Vagina (tissue), 2 donors: ENCODE measurements at regions not wholly inside any gene's neighbourhood (a gene's known extent, or its start where the extent isn't known, plus 50 kb on each side); places are given as distances from the start of the nearest gene placed in this dataset.

Experiments used
- CTCF ChIP-seq, 3 experiments: fragments of 450-650 bp in 2 of 3; fragments of 200-600 bp in 1 of 3; sonication (generic) in 1 of 3; IDR thresholded peaks; one replicate each; pipeline ENCODE4 v1.5.1; 2017 to 2019; ENCODE audit warnings: antibody characterized with exemption in 3 of 3, mild to moderate bottlenecking in 2 of 3, moderate library complexity in 2 of 3
- POLR2A ChIP-seq, 2 donors: fragments of 450-650 bp; IDR thresholded peaks; one replicate each; pipeline ENCODE4 v1.6.1; 2017; ENCODE audit warnings: antibody characterized with exemption in 2 of 2, mild to moderate bottlenecking in 2 of 2, moderate library complexity in 2 of 2
- POLR2AphosphoS5 ChIP-seq, 2 donors: sonication (generic); formaldehyde crosslinking; IDR thresholded peaks; one replicate each; pipeline ENCODE4 v1.9.0; 2017; ENCODE audit warnings: antibody characterized with exemption in 2 of 2, mild to moderate bottlenecking in 2 of 2, low read depth in 1 of 2; ENCODE audit not compliant: insufficient read depth in 1 of 2

GRCh38 chr14:87725318-87725717 lies 267.7 kb downstream of the GALC start:
- no peak for TF ChIP-seq CTCF (IDR thresholded peaks at IDR 0.05)
- TF ChIP-seq POLR2A (IDR thresholded peaks at IDR 0.05) = no peak
- no peak for TF ChIP-seq POLR2AphosphoS5 (IDR thresholded peaks at IDR 0.05; ENCODE audit: insufficient read depth in 1 of 2, low read depth in 1 of 2)
